LNCaP clone FGC (cell line): ENCODE measurements at regions not wholly inside any gene's neighbourhood (a gene's known extent, or its start where the extent isn't known, plus 50 kb on each side); places are given as distances from the start of the nearest gene placed in this dataset.

Experiments used
- DNase-seq: peaks from one replicate; pipeline ENCODE4 v3.0.0-alpha.2; 2011; ENCODE audit warnings: low read depth
- H3K4me3 ChIP-seq: 2 replicates; pipeline ENCODE4 v1.5.1; 2011; ENCODE audit warnings: mild to moderate bottlenecking, low read depth, low read length, control low read depth
- TF ChIP-seq, protein P1 (sequence below): IDR thresholded peaks from 2 replicates; pipeline ENCODE4 v1.5.1; 2012; ENCODE audit warnings: mild to moderate bottlenecking; ENCODE audit not compliant: control insufficient read depth, insufficient read depth; ENCODE audit errors: extremely low read depth

DNA sequence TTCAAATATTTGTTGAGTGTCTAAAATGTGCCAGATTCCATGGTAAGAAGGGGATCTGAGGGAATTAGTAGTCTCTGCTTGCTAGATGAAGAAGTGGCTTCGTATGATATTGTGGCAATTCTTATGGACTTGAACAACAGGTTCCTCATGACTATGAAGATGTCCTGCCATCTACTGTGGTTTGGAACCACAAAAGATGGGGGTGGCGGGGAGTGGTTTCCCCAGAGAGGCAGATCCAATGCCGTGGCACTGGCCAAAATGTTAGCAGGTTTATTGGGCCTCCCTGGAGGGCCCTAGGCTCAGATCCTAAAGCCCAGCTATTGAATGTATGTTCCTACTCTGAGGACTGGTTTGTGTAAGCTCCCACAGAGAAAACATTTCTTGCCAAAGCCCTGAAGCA, 120.8 kb downstream of the RGS2 start:
- TF ChIP-seq, protein P1, sequence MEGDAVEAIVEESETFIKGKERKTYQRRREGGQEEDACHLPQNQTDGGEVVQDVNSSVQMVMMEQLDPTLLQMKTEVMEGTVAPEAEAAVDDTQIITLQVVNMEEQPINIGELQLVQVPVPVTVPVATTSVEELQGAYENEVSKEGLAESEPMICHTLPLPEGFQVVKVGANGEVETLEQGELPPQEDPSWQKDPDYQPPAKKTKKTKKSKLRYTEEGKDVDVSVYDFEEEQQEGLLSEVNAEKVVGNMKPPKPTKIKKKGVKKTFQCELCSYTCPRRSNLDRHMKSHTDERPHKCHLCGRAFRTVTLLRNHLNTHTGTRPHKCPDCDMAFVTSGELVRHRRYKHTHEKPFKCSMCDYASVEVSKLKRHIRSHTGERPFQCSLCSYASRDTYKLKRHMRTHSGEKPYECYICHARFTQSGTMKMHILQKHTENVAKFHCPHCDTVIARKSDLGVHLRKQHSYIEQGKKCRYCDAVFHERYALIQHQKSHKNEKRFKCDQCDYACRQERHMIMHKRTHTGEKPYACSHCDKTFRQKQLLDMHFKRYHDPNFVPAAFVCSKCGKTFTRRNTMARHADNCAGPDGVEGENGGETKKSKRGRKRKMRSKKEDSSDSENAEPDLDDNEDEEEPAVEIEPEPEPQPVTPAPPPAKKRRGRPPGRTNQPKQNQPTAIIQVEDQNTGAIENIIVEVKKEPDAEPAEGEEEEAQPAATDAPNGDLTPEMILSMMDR = no peak
- DNase-seq = no peak
- no peak overlapping the region for H3K4me3 ChIP-seq

DNA sequence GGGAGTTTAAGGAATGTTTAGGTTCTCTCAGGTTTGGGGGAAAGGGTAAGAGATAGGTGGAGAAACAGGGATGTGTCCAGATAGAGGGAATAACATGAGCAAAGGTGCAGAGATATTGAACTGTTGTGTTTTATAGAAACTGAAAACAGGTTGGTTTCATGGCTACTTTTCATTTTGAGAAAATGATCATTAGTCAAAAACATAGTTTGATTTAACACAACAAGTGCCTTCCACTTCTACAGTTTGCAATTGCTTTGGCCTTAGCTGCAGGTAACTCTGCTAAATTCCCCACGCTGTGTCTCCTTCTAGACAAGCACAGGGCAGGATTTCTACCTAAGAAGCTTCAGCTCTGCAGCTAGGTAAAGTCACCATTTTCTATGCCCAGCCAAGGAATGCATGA, 124.9 kb downstream of the RGS2 start:
- H3K4me3 ChIP-seq = no peak overlapping the region
- TF ChIP-seq, protein P1 = no peak
- no peak for DNase-seq

DNA sequence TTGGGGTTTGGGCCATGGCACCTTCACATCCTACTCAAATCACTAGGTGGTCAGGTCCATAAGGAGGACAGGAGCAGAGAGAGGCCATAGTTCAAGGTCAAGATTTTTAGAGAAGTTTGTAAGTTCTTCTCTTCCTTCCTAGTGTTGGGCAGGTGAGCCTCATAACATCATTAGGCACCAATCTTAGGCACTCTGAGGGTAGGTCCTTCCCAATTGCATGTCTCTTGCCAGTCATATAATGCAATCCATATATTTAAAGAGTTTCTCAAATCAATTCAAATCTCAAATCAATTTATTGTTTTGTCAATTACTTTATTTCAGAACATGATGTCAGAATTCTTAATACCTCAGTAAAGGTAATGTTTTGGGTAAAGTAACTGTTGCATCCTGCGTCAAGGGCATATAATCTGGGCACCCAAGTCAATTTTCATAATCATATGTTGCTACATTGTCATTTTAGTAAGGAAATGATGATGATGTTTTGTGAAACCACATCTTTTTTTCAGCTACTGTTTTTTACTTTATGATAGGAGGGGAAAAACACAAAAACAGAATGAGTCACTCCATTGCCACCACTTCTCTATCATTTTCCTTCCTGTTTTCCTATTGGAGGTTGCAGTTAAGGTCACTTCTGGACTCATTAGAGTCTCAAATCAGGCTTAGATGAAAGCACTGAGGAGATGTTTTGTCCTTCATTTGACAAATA, 122.7 kb downstream of the UCHL5 start:
- TF ChIP-seq, protein P1 = no peak
- DNase-seq = no peak
- no peak overlapping the region for H3K4me3 ChIP-seq

DNA sequence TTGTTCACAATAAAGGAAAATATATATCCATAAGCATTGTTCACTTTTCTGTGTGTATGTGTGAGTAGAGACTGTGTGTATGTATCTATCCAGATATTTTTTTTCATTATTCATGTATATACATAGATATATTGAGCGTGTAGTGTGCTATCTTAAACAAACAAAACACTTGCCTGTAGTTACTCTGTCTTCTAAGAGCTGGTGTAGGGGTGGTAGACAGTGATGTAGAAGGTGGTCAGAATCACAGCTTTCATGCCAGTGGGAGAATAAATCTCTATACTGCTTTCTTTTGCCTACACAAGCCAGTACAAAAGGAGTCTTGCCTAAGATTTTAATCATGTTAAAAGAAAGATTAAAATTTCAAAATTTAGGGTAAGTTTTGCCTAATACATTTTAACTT, 122.0 kb downstream of the UCHL5 start:
- no peak overlapping the region for H3K4me3 ChIP-seq
- no peak for DNase-seq
- TF ChIP-seq, protein P1 = no peak

DNA sequence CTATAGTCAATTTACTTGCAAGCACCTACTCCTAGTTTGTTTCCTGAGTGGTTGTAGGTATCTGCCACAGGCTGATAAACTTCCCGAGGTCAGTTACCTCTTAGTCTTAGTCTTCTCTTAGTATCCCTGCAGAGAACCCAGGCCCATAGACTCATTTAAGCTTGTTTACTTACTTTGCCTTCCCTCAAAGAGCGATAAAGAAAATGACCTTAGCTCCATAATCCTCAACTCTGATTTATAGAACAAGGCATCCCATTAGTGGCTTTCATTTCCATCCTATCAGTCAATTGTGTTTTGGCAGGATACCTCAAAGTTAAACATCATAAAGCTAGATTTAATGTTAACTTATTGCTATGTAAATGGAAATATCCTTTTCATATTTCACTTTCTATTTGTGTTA, 119.7 kb downstream of the UCHL5 start:
- peak; percentile 84 for DNase-seq
- TF ChIP-seq, protein P1 = no peak
- H3K4me3 ChIP-seq = peak overlapping the region; percentile 14; the same call in 1 of the 2 replicates

DNA sequence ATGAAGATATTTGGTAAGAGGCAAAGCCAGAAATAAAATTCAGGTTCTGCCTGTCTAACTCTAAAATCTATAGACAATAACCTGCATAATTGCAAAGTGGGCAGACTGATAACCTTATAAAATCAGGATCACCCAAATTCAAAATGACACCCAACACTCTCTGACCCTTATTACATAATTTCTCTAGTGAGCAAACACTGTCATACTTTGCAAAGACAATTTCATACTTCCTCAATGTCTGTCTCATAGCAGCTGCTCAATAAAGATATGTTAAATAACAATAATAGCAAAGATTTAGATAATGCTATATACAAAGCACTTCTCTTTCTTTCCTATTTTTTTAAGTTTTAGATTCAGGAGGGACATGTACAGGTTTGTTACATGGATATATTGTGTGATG, 118.5 kb downstream of the UCHL5 start:
- TF ChIP-seq, protein P1 = no peak
- no peak for DNase-seq
- no peak overlapping the region for H3K4me3 ChIP-seq

DNA sequence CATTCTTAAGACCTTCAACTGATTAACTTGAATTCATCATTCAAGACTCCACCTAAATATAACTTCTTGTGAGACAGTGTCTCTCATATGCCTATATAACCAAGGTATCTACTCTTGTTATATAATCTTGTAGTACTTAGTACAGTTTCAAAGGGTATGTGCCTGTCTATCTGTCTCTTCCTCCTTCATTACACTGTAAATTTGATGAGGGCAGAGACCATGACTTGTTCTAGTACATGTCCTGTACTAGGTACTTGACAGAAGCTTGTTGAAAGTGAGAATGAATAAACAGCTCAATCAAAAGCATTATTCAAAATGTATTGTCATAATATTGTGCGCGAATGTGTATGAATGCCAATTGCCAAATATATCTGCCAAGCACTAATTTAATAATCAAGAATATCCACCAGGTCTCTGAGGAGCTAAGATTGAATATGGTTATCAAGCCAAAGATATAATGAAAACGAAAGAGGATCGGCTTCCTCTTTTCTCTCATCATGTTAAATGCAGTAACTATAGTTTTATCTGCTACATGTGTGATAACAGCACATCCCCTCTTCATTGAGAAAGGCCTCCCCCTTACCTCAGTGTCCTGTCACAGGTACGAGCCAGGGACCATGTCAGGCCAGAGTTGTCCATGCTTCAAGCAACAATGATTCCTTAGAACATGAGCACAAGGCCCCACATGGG, 117.3 kb downstream of the UCHL5 start:
- TF ChIP-seq, protein P1 = no peak
- no peak overlapping the region for H3K4me3 ChIP-seq
- DNase-seq = no peak
